ENCODE measurements at regions not wholly inside any gene's neighbourhood (a gene's known extent, or its start where the extent isn't known, plus 50 kb on each side); places are given as distances from the start of the nearest gene placed in this dataset.

GRCh38 chr3:156760333-156760732 lies 65.8 kb upstream of the LEKR1 start:
- DNase-seq (ENCODE audit: low spot score), result peak; percentile 23
- no peak for TF ChIP-seq CTCF (IDR thresholded peaks at IDR 0.05; ENCODE audit: extremely low read depth, insufficient read depth, missing control alignments)
- in situ Hi-C loops (cut with MboI; ENCODE audit: low pct_unique_long_range_greater_than_20kb, low sequenced_read_pairs, unreplicated experiment), result no loop called here

- in situ Hi-C loops (cut with MboI; ENCODE audit: low pct_unique_long_range_greater_than_20kb, low sequenced_read_pairs, unreplicated experiment), result no loop called here
- no peak for DNase-seq (ENCODE audit: low spot score)
- no peak for TF ChIP-seq CTCF (IDR thresholded peaks at IDR 0.05; ENCODE audit: extremely low read depth, insufficient read depth, missing control alignments)
Measured at GRCh38 chr3:156761007-156761406, 65.1 kb upstream of the LEKR1 start.

GRCh38 chr3:156761713-156762451 lies 64.3 kb upstream of the LEKR1 start:
- in situ Hi-C loops (cut with MboI; ENCODE audit: low pct_unique_long_range_greater_than_20kb, low sequenced_read_pairs, unreplicated experiment), result no loop called here

GRCh38 chr3:156762631-156763185 lies 63.4 kb upstream of the LEKR1 start:
- in situ Hi-C loops (cut with MboI; ENCODE audit: low pct_unique_long_range_greater_than_20kb, low sequenced_read_pairs, unreplicated experiment), result no loop called here
- no peak for TF ChIP-seq CTCF (IDR thresholded peaks at IDR 0.05; ENCODE audit: extremely low read depth, insufficient read depth, missing control alignments)
- no peak for DNase-seq (ENCODE audit: low spot score)

More at GRCh38 chr3:156761713-156762451, 64.3 kb upstream of the LEKR1 start:
- TF ChIP-seq CTCF (IDR thresholded peaks at IDR 0.05; ENCODE audit: extremely low read depth, insufficient read depth, missing control alignments), result no peak
- DNase-seq (ENCODE audit: low spot score), result no peak

- in situ Hi-C loops (cut with MboI; ENCODE audit: low pct_unique_long_range_greater_than_20kb, low sequenced_read_pairs, unreplicated experiment), result no loop called here
- DNase-seq (ENCODE audit: low spot score), result no peak
- TF ChIP-seq CTCF (IDR thresholded peaks at IDR 0.05; ENCODE audit: extremely low read depth, insufficient read depth, missing control alignments), result no peak
Measured at GRCh38 chr3:156763386-156763785, 62.8 kb upstream of the LEKR1 start.

GRCh38 chr3:156763931-156764720 lies 62.0 kb upstream of the LEKR1 start:
- no peak for TF ChIP-seq CTCF (IDR thresholded peaks at IDR 0.05; ENCODE audit: extremely low read depth, insufficient read depth, missing control alignments)
- in situ Hi-C loops (cut with MboI; ENCODE audit: low pct_unique_long_range_greater_than_20kb, low sequenced_read_pairs, unreplicated experiment), result no loop called here

More at GRCh38 chr3:156763931-156764720, 62.0 kb upstream of the LEKR1 start:
- no peak for DNase-seq (ENCODE audit: low spot score)
